ENCODE measurements at regions not wholly inside any gene's neighbourhood (a gene's known extent, or its start where the extent isn't known, plus 50 kb on each side); places are given as distances from the start of the nearest gene placed in this dataset.

GRCh38 chr14:101498526-101498860 is 62.8 kb upstream of the DIO3 start:
- peaks cover 30% of the 10 kb centered on the region; the same call in 1 of the 2 replicates for H3K27me3 ChIP-seq (ENCODE audit: control insufficient read depth, insufficient read depth, low read length)
- no peak overlapping the region for H4K8ac ChIP-seq (ENCODE audit: low read depth in 2 of 2, low read length in 2 of 2)
- BruUV-seq (replicated peaks): no TSS peak
- no peaks in the 10 kb centered on the region for H3K4me1 ChIP-seq (ENCODE audit: control insufficient read depth, insufficient read depth, low read length)
- H2AK5ac ChIP-seq (ENCODE audit: low read depth, low read length): no peak overlapping the region
- intact Hi-C loops (cut with micrococcal nuclease) (no loop called here), dilution Hi-C loops (cut with HindIII; ENCODE audit: low sequenced_read_pairs, unreplicated experiment) (no loop called here), in situ Hi-C loops (cut with MboI; ENCODE audit: low sequenced_read_pairs) (no loop called here)
- H4K20me1 ChIP-seq (ENCODE audit: insufficient read depth, low read length): no peaks in the 10 kb centered on the region
- no peak overlapping the region for H3K4ac ChIP-seq (ENCODE audit: low read depth, low read length)
- H3K14ac ChIP-seq (replicated peaks; ENCODE audit: low read depth, low read length): no peak overlapping the region
- H3K23ac ChIP-seq (ENCODE audit: low read depth, low read length): no peak overlapping the region
- H3K27ac ChIP-seq (ENCODE audit: insufficient read depth, low read length): no peak overlapping the region
- H3K9me3 ChIP-seq (ENCODE audit: control insufficient read depth, insufficient read depth, low read length): peaks cover 6% of the 10 kb centered on the region
- no peak overlapping the region for H2BK120ac ChIP-seq (ENCODE audit: low read depth, low read length)
- no peak overlapping the region for H3K56ac ChIP-seq (ENCODE audit: extremely low read depth, insufficient read depth, low read length)
- POLR2A ChIA-PET (ENCODE audit: unreplicated experiment): no interaction called here
- no peak overlapping the region for H2AFZ ChIP-seq (replicated peaks; ENCODE audit: low read length, poor library complexity)
- H3K4me3 ChIP-seq (ENCODE audit: insufficient read depth, low read depth, low read length): no peak overlapping the region
- H2AK9ac ChIP-seq (replicated peaks; ENCODE audit: low read depth, low read length, poor library complexity): no peak overlapping the region
- no peak overlapping the region for H4K5ac ChIP-seq (ENCODE audit: low read depth, low read length)
- no peaks in the 10 kb centered on the region for H3K79me1 ChIP-seq (ENCODE audit: low read depth in 1 of 2, low read length in 2 of 2)
- ATAC-seq (ENCODE audit: low read depth): no peak
- WGBS, 2 experiments (ENCODE audit: extremely low coverage in 2 of 2, insufficient read length in 1 of 2): 73% methylated on average over 5 of the region's 6 CpGs; no CpG with 5 or more reads in 1 of the 2 experiments
- H4K91ac ChIP-seq (ENCODE audit: insufficient read depth, low read depth, low read length): no peak overlapping the region
- no peaks in the 10 kb centered on the region for H3K9me1 ChIP-seq (ENCODE audit: insufficient read depth, low read length)
- no peak overlapping the region for H3K9ac ChIP-seq (ENCODE audit: low read depth, low read length)
- H3K18ac ChIP-seq (ENCODE audit: low read depth, low read length): no peak overlapping the region
- H2BK20ac ChIP-seq (ENCODE audit: low read depth, low read length): no peak overlapping the region
- no peak for DNase-seq
- no peak overlapping the region for H3K4me2 ChIP-seq (ENCODE audit: low read depth, low read length)
- no peaks in the 10 kb centered on the region for H3K36me3 ChIP-seq (ENCODE audit: control insufficient read depth, insufficient read depth, low read length)
- H2BK15ac ChIP-seq (ENCODE audit: low read depth, low read length): no peak overlapping the region
- CTCF ChIA-PET: no interaction called here
- TF ChIP-seq, protein P1, sequence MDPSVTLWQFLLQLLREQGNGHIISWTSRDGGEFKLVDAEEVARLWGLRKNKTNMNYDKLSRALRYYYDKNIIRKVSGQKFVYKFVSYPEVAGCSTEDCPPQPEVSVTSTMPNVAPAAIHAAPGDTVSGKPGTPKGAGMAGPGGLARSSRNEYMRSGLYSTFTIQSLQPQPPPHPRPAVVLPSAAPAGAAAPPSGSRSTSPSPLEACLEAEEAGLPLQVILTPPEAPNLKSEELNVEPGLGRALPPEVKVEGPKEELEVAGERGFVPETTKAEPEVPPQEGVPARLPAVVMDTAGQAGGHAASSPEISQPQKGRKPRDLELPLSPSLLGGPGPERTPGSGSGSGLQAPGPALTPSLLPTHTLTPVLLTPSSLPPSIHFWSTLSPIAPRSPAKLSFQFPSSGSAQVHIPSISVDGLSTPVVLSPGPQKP (IDR thresholded peaks at IDR 0.05; ENCODE audit: borderline replicate concordance, low read depth, low read length): no peak
- TF ChIP-seq RCOR1 (IDR thresholded peaks at IDR 0.05; ENCODE audit: insufficient replicate concordance, low read length) (no peak), MAZ (IDR thresholded peaks at IDR 0.05; ENCODE audit: borderline replicate concordance, low read depth, low read length) (no peak), MXI1 (IDR thresholded peaks at IDR 0.05; ENCODE audit: borderline replicate concordance, low read depth, low read length) (no peak), NFE2L2 (IDR thresholded peaks at IDR 0.05; ENCODE audit: low read depth, low read length) (no peak)
- no peak overlapping the region for H2BK5ac ChIP-seq (ENCODE audit: low read depth, low read length, poor library complexity, severe bottlenecking)
